ENCODE measurements at regions not wholly inside any gene's neighbourhood (a gene's known extent, or its start where the extent isn't known, plus 50 kb on each side); places are given as distances from the start of the nearest gene placed in this dataset.

GRCh38 chr2:71962911-71963694, 184.6 kb downstream of the CYP26B1 start:
- TF ChIP-seq, protein P1, sequence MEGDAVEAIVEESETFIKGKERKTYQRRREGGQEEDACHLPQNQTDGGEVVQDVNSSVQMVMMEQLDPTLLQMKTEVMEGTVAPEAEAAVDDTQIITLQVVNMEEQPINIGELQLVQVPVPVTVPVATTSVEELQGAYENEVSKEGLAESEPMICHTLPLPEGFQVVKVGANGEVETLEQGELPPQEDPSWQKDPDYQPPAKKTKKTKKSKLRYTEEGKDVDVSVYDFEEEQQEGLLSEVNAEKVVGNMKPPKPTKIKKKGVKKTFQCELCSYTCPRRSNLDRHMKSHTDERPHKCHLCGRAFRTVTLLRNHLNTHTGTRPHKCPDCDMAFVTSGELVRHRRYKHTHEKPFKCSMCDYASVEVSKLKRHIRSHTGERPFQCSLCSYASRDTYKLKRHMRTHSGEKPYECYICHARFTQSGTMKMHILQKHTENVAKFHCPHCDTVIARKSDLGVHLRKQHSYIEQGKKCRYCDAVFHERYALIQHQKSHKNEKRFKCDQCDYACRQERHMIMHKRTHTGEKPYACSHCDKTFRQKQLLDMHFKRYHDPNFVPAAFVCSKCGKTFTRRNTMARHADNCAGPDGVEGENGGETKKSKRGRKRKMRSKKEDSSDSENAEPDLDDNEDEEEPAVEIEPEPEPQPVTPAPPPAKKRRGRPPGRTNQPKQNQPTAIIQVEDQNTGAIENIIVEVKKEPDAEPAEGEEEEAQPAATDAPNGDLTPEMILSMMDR (conservative IDR thresholded peaks at IDR 0.05), result no peak
- TF ChIP-seq EZH2 (IDR thresholded peaks at IDR 0.05; ENCODE audit: low read depth), result no peak

Measured in PC-9 (cell line).